ENCODE measurements at regions not wholly inside any gene's neighbourhood (a gene's known extent, or its start where the extent isn't known, plus 50 kb on each side); places are given as distances from the start of the nearest gene placed in this dataset.
A peak's percentile ranks its signal among the peaks of the same experiment; 100 is the strongest.

DNA sequence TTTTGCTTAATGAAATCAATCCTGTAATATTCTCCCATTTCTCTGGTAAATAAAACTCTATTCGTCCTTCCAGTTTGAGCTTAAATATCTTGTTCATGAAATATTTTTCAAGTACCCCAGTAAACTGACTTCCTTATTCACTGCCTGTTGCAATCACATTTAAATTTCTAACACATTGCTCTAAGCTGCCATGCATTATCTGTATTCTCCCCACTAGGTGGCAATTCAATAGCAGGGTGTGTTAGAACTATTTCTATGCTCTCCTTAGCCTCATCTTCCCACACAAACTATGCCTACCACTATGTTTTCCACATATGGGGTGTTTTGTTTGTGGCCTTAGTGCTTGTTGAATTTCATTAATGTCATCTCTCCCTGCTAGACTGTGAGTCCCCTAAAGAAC, 377.1 kb upstream of the HS3ST1 start:
- no peaks in the 10 kb centered on the region for H4K20me1 ChIP-seq (ENCODE audit: insufficient read depth, low read length)
- no peak overlapping the region for H4K5ac ChIP-seq (ENCODE audit: low read depth, low read length)
- no peak overlapping the region for H3K4me2 ChIP-seq (ENCODE audit: low read depth, low read length)
- no peak overlapping the region for H4K91ac ChIP-seq (ENCODE audit: insufficient read depth, low read depth, low read length)
- ChIA-PET POLR2A (ENCODE audit: unreplicated experiment) (no interaction called here), CTCF (no interaction called here)
- no peak overlapping the region for H2BK5ac ChIP-seq (ENCODE audit: low read depth, low read length, poor library complexity, severe bottlenecking)
- no peak overlapping the region for H3K9ac ChIP-seq (ENCODE audit: low read depth, low read length)
- H2BK15ac ChIP-seq (ENCODE audit: low read depth, low read length) = no peak overlapping the region
- BruUV-seq (replicated peaks) = no TSS peak
- H3K27me3 ChIP-seq (ENCODE audit: control insufficient read depth, insufficient read depth, low read length) = no peaks in the 10 kb centered on the region
- H3K36me3 ChIP-seq (ENCODE audit: control insufficient read depth, insufficient read depth, low read length) = no peaks in the 10 kb centered on the region
- H3K4me1 ChIP-seq (ENCODE audit: control insufficient read depth, insufficient read depth, low read length) = no peaks in the 10 kb centered on the region
- no peak overlapping the region for H4K8ac ChIP-seq (ENCODE audit: low read depth in 2 of 2, low read length in 2 of 2)
- ATAC-seq (ENCODE audit: low read depth) (peak; percentile 54; the same call in 1 of the 2 replicates), DNase-seq (peak; percentile 1)
- H3K56ac ChIP-seq (ENCODE audit: extremely low read depth, insufficient read depth, low read length) = no peak overlapping the region
- no peak overlapping the region for H2AK5ac ChIP-seq (ENCODE audit: low read depth, low read length)
- no peaks in the 10 kb centered on the region for H3K9me3 ChIP-seq (ENCODE audit: control insufficient read depth, insufficient read depth, low read length)
- no peaks in the 10 kb centered on the region for H3K9me1 ChIP-seq (ENCODE audit: insufficient read depth, low read length)
- no peak overlapping the region for H2BK20ac ChIP-seq (ENCODE audit: low read depth, low read length)
- no peak overlapping the region for H3K18ac ChIP-seq (ENCODE audit: low read depth, low read length)
- H3K4me3 ChIP-seq (ENCODE audit: insufficient read depth, low read depth, low read length) = no peak overlapping the region
- dilution Hi-C loops (cut with HindIII; ENCODE audit: low sequenced_read_pairs, unreplicated experiment) = no loop called here
- intact Hi-C loops (cut with micrococcal nuclease) = no loop called here
- in situ Hi-C loops (cut with MboI; ENCODE audit: low sequenced_read_pairs) = no loop called here
- H3K14ac ChIP-seq (replicated peaks; ENCODE audit: low read depth, low read length) = no peak overlapping the region
- no peak for TF ChIP-seq RCOR1 (IDR thresholded peaks at IDR 0.05; ENCODE audit: insufficient replicate concordance, low read length)
- TF ChIP-seq, protein P1, sequence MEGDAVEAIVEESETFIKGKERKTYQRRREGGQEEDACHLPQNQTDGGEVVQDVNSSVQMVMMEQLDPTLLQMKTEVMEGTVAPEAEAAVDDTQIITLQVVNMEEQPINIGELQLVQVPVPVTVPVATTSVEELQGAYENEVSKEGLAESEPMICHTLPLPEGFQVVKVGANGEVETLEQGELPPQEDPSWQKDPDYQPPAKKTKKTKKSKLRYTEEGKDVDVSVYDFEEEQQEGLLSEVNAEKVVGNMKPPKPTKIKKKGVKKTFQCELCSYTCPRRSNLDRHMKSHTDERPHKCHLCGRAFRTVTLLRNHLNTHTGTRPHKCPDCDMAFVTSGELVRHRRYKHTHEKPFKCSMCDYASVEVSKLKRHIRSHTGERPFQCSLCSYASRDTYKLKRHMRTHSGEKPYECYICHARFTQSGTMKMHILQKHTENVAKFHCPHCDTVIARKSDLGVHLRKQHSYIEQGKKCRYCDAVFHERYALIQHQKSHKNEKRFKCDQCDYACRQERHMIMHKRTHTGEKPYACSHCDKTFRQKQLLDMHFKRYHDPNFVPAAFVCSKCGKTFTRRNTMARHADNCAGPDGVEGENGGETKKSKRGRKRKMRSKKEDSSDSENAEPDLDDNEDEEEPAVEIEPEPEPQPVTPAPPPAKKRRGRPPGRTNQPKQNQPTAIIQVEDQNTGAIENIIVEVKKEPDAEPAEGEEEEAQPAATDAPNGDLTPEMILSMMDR (conservative IDR thresholded peaks at IDR 0.05; ENCODE audit: low read depth, low read length) = 0 out of 2 replicates have a peak, but pooled peaks have one; percentile 22
- H3K79me1 ChIP-seq (ENCODE audit: low read depth in 1 of 2, low read length in 2 of 2) = no peaks in the 10 kb centered on the region
- 50% methylated on average over 1 of the region's 1 CpG; no CpG with 5 or more reads in 1 of the 2 experiments for WGBS, 2 experiments (ENCODE audit: extremely low coverage in 2 of 2, insufficient read length in 1 of 2)
- H2AFZ ChIP-seq (replicated peaks; ENCODE audit: low read length, poor library complexity) = no peak overlapping the region
- H3K23ac ChIP-seq (ENCODE audit: low read depth, low read length) = no peak overlapping the region
- H3K27ac ChIP-seq (ENCODE audit: insufficient read depth, low read length) = no peak overlapping the region
- H2BK120ac ChIP-seq (ENCODE audit: low read depth, low read length) = no peak overlapping the region
- no peak overlapping the region for H2AK9ac ChIP-seq (replicated peaks; ENCODE audit: low read depth, low read length, poor library complexity)
- no peak overlapping the region for H3K4ac ChIP-seq (ENCODE audit: low read depth, low read length)
